ENCODE measurements at regions not wholly inside any gene's neighbourhood (a gene's known extent, or its start where the extent isn't known, plus 50 kb on each side); places are given as distances from the start of the nearest gene placed in this dataset.

- TF ChIP-seq CTCF (IDR thresholded peaks at IDR 0.05 in 4 of 5, conservative IDR thresholded peaks at IDR 0.05 in 1 of 5) (no peak), POLR2A (IDR thresholded peaks at IDR 0.05) (no peak)
Measured at GRCh38 chr2:31802711-31803110, 208.1 kb downstream of the MEMO1 start.
